NCI-H2081 treated with DMSO at 0.1 percent for 48 hours (cell line): ENCODE measurements at regions not wholly inside any gene's neighbourhood (a gene's known extent, or its start where the extent isn't known, plus 50 kb on each side); places are given as distances from the start of the nearest gene placed in this dataset.

ENCODE experiments used
- DNase-seq: peaks from one replicate; lab custom pipeline; 2025; lab: John Stamatoyannopoulos, UW

DNA sequence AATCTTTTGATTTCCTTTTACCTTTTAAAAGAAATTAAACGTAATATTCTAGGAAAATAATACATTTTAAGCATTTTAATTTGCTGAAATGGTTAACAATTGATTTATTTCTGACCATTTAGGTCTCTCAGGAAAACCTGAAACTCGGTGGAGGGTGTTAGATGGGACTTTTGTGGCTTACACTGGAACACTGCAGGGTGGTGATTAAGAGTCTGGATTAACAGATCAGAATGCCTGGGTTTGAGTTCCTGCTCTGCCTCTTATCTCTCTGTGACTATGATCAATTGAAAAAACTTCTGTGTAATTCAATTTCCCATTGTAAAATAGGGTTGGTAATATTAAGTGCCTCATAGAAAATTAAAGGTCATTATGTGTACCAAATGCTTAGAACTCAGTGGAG, 168.7 kb downstream of the UBE2E3 start:
- no peak for DNase-seq

DNA sequence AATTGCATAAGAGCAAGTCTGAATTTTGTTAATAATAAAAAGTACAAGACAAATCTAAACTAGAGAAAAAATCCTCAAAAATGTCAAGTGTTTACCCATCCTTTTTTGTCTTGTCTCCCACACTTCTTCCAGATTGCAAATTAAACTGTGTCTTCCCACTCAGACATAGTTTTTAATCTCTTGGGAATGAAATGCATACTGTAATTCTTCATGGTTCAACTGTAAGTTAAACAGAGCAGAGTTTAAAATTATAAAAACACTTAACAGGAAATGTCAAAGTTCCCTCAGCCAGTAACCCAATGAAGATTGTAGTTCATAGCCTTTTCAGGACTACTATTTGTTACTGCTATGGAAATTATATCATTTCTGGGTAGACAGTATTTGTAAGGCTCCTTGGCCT, 171.8 kb downstream of the UBE2E3 start:
- DNase-seq = no peak

DNA sequence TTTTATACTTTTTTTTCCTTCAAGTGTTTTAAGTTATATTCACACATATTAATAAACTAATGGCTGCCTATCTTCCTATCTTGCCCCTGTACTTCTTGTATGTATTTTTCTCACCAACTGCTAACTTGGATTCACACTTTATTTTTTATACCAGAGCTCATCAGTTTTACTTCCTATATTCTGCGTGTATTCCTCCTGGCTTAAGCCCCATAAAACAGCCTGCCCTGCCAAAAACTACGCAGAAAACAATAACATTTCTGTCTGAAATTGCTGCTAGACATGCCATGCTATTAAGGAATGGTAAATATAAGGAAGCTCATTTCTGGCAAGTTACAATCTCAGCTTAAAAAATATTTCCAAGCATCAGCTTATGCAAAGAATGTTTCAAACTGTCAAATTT, 172.3 kb downstream of the UBE2E3 start:
- DNase-seq = no peak

DNA sequence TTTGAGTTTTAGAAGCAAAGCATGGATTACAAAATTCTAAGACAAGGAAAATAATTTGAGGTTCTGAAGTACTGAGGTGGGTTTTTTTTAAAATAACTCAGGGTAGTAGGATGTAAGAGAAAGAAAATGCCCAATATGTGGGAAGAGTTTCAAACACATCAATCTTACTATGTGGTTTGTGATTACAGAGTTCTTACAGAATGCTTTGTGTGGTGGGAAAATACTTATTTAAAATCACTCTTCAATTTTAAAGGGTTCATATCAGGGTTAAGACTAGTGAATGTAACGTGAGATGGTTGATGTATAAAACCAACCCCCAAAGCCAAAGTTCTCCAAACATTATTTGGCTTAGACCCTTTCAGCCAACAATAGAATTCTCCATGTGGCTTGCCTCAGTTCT, 173.5 kb downstream of the UBE2E3 start:
- DNase-seq = no peak

DNA sequence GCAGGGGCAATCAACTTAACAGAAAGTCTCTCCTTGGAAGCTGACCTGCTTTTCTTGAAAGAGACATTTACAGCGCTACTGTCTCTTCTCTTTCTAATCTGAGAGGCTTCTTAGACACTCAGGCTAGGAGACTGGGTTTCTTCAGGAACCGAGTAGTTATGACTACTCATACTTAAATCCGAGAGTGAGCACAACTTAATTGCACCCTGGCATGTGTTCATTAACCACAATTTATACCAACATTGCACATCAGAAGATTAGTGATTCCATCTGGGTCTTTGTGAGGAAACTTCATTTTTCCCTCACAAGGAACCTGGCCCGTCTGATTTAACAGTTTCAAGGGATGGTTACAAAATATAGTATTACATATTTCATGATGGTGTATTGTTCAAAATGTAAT, 176.9 kb downstream of the UBE2E3 start:
- DNase-seq = no peak

DNA sequence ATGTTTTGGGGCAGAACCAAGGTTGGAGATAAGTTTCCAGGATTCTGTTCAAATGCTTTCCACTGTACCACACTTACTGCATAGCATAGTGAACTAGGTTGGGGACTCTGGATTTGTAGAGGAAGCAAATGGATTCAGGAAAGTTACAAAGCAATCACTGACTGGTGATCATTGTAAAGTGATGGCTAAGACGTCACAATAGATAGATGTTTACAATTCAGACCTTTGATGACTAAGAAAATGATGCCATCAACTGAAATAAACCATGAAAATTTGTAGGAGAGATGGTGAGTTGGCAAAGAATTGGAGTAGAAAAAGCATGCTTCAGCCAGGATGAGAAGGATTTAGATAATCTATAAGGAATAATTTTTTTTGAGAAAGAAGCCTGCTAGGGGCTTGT, 178.0 kb downstream of the UBE2E3 start:
- DNase-seq = no peak

DNA sequence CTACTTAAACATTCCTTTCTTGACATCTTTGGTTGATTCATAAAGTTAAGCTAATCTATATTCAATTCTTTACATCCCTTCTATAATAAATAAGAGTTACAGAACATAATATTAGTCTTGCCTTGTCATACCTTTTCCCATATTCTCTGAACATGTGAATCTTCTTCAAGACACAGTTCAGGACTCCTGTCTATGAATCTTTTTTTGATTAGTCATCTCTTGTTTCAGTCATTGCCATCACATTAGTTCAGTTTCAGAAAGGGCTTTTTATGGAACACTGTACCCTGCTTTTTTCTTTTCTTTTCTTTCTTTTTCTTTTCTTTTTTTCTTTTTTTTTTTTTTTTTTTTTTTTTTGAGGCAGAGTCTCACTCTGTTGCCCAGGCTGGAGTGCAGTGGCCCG, 181.2 kb downstream of the UBE2E3 start:
- DNase-seq = no peak

DNA sequence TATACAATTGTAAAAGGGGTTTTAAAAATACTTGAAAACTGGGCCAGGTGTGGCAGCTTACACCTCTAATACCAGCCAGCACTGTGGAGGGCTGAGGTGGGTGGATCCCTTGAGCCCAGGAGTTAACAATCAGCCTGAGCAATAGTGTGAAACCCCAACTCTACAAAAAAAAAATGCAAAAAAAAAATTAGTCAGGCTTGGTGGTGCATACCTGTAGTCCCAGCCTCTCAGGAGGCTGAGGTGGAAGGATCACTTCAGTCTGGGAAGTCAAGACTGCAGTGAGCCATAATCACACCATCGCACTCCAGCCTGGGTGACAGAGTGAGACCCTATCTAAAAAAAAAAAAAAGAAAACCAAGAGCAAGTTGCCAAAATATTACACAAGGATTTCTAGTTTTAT, 182.7 kb downstream of the UBE2E3 start:
- DNase-seq = no peak

DNA sequence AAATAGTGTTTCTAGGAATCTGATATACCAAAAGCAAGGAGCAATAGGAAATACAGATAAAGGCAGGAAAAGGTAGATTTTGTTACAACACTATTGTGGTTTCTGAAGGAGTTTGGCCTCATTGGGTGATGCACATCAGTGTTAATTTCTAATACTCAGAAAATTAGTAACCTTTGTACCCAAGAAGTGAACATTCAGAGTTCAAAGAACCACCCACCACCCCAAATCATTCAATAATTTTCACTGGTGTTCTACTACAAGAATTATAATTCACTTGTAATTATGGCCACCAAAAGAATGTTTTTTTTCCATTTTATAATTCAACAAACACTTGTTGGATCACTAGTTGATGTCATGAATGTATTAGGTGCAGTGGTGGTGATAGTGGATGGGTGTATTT, 183.3 kb downstream of the UBE2E3 start:
- no peak for DNase-seq

DNA sequence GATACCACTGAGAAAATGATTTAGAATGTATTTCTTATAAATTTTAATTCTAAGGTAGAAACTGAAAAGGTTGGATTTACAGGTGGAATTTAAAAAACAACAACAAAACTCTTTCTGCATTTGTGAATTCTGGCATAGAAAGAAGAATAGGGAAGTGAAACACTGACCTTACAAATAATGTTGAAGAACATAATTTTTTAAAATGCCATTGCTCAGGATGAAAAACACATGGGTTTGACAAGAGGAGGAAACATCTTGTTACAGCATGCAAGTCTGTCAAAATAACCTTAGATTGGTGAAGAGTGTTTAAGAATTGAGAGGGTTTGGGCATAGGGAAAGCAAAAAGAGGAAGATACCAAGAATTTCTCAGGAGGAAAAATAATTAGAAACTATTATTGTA, 184.3 kb downstream of the UBE2E3 start:
- DNase-seq = no peak

DNA sequence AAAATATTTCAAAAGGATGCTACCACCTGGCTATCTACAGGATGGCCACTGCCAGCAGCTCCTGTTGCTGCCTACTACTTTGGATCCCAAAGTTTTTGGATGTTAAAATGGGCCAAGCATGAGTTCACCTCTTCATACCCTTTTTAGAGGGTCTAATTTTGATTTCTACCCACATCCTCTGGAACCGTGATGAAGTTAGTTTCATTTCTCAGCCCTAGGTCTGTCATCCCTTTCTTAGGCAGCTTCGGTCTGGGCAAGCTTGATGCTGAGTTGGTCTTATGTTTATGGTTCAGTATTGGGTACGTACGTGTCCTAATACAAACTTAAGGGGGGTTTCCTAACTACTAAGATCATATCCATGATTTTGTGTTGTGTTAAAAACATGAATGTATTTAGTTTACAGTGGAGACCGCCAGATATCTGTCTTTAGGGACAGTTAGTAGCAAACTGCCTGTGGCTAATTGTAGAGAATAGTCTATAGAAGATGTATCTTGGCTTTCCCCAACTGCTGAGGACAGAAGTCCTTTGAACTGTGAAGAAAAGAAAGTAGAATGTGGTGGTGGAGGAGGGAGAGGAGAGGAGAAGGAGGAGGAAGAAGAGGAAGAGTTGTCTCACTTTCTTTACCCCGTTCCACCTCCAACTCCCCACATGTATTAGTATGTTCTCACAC, 184.9 kb downstream of the UBE2E3 start:
- no peak for DNase-seq

DNA sequence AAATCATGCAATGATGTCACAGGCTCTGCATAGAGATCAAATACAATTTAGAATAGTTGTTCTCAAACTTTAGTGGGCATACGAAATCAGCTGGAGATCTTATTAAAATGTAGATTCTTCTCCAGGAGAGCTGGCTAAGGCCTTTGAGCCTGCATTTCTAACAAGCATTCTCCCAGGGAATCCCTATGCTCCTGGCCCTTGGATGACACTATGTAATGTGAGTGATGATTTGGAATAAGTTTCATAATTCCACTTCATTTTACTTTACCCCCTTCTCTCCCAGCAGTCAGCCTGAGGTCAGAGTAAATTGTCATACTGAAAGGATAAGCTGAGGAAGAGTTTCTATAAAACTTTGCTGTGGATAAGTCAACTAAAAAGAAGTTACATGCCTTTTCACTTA, 189.1 kb downstream of the UBE2E3 start:
- DNase-seq = no peak

DNA sequence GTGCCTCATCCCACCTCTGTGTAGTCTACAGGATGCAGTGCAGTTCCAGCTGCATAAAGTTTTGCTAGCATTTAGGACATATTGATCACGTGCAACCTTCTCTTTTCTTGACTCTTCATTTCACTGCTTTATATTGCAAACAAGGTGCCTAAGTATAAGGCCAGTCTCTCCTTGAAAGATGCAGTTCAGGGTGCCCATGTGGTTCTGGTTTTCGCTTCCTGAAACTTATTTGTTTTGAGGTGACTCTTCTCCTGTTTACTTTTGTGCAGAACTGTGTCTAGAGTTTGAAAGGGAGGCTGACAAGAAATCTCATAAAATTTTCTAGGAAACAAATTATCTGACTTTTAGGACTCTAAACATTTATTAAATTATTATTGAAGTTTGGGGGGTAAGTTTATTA, 189.9 kb downstream of the UBE2E3 start:
- no peak for DNase-seq

DNA sequence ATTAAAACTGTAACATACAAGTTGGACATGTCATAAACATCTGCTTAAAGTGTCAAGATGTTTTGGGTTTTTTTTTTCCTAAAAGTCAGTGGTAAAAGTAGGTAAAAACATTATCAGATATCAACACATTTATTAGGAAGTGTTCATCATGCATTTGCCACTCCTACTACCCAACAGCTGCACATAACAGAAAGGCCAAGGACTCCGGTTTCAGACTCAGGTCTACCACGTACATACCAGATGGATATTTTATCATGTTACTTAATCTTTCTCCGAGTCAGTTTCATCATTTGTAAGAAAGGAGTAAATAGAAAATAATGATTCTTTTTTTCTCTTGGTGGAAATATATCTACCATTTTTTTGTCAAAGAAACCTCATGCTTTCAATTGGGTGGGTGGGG, 192.3 kb downstream of the UBE2E3 start:
- no peak for DNase-seq

DNA sequence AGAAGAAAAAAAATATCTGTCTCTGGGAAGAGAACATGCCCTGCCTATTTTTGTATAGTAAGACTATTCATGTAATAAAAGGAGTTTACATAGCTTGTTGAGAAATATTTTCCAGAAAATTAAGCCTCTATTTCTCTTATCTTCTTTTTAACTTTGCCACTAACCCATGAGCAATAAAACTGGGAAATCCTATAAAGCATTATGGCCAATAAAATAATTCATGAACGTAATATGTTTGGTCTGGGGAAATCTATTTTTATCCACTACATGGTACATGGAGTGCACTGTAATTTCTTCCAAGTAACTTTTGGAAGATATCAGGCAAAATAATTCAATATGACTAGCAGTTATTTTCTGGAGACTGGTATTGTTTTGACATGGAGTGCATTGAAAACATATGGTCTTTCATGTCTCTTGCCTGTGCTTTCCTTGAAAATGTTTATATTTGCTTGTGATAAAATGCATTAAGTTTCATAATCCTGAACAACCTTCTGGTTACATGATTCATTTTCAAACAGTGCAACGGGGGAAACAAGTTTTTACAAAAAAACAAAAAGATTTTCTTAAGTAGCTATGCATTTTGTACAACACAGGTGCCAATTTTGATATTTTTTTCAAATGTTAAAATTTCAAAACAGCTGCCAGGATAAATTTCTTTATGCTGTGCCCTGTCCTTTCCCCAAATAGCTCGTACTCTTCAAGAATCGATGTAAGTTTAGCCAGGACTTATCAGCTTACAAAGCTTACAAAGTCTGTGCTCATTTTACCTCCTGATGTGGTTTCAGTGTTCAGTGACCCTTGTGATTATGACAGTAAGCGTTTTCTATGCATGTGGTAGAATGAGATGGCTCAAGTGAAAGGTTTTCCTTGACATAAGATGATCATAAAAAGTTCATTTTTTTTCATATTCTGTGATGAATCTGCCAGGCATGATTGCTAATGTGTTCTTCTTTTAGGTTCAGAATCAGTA, 194.5 kb downstream of the UBE2E3 start:
- DNase-seq = no peak

DNA sequence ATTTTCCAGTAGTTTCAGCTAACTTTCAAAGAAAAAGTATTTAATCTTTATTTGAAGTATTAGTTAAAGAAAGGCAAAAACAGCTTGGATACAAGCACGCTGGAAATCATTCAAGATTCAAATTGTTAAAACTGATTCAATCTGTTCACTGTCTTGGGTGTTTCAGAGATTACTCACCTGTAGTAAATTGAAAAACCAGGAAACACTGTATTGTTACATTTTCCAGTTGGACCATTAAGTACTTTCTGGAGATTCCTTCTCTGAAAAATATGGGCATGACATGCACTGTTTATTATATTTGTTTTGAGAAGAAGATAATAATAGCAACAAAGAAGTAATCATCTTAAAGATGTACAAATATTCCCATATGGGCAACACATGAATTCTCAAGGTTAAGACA, 196.1 kb downstream of the UBE2E3 start:
- no peak for DNase-seq

DNA sequence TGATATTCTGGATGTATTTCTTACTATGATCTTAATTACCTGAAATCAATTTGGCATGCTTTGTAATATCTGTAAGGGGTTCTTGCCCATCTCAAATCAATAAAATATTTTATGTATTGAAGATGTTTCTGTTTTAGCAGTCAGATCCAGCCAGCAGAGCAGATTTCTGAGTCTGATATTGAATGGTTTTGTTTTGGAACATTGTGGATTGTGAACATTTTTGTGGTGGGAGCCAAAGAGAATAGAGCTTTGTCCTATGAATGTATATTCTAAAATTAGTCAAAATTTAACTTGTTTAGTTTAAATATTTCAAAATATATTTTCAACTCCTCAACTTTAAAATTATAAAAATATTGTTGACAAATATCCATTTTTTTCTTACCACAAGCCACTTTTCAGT, 197.0 kb downstream of the UBE2E3 start:
- DNase-seq = no peak

DNA sequence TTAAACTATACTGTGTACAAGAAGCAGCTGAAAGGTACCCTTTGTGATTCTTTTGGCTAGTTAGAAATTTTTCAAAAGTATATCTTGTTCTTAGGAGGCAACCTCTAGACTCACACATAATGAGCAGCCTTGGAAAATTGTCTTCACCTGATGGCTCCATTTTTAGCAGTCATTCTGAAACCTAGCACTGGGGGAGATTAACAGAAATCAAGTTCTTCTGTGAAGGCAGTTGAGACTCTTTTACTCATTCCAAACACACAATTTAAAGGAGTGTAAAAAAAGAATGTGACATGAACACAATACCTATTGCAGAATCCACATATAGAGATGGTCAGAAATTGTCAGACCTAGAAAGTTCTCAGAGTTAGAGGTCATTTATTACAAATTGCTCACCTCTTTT, 197.7 kb downstream of the UBE2E3 start:
- DNase-seq = no peak

DNA sequence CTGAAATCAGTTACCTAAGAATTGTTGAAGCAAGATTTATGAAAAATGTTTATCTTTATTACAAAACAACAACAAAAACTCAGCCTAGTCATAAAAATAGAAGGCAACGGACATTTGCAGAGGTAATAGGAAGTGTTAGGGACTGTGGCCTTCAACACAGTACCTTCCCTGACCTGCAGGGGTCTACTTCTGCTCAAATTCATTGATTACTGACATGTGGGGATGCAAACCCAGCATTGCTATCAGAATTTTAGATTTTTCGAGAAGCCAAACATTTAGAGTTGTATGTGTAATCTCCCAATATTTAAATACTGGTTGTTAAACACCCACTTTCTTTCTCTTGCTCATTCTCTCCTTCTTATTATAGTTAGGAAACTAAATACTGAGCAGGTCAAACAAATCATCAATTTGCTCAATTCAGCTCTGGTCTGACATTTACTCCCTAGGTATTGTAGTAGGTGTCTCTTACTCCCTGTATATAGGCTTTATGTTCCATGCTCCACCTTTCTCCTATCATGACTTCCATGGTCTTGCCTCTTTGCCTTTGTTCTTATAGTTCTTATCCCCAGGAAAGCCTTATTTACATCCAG, 198.5 kb downstream of the UBE2E3 start:
- no peak for DNase-seq

DNA sequence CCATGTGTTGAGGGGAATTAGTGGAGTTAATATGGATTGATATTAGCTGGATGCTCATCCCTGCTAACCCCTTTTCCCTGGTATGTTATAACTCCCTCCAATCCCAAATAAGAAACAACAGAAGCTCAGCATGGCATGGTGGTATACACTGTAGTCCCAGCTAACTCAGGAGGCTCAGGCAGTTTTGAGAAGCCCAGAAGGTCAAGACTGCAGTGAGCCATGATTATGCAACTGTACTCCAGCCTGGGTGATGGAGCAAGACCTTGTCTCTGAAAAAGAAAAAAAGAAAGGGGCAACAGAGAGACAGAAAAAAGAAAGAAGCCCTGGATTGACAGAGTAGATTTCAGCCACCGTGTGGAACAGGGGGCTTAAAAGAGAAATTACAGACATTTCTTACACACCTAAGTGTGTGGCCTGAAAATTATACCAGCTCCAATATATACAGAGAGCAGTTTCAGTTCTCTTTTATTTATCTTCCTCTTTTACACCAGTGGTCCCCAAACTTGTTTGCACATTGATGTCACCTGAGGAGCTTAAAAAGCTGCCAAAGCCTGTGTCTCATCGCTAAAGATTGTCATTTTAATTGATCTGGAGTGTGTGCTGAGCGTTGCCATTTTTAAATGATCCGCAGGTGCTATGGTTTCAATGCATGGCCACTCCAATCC, 203.6 kb downstream of the UBE2E3 start:
- no peak for DNase-seq

DNA sequence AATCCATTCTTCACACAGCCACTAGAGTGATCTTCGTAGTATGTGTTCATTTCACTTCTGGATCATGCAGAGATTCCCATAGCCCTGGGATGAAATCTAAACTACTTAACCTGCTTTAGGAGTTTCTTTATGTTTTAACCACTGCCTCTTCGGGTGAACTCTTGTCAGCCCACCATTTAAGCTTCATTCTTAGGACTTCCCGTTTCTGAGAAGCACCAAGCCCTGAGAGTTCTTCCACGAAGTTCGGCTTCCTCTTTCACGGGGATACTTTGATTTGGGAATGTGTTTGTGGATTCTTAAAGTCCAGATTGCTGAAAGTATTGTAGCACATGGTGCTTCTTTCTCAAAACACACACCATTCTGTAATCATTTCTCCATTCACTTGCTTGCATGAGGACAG, 205.0 kb downstream of the UBE2E3 start:
- DNase-seq = no peak

DNA sequence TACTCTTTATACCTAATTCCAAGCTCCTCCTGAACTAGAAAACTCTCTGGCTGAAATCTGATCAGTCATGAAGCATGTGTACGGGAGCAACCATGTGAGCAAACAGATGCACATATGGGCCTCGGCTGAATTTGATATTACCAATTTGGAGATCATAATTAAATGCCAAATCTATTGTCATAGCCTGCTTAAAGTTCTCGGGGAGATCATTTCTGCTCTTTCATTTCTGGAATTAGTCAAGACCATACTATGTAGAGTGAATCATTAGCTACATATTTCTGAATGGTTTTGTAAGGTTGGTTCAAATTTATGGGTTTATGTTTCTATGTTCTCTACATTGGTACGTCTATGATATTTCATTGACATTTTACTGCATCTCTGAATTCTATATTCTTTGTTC, 205.5 kb downstream of the UBE2E3 start:
- DNase-seq = no peak

DNA sequence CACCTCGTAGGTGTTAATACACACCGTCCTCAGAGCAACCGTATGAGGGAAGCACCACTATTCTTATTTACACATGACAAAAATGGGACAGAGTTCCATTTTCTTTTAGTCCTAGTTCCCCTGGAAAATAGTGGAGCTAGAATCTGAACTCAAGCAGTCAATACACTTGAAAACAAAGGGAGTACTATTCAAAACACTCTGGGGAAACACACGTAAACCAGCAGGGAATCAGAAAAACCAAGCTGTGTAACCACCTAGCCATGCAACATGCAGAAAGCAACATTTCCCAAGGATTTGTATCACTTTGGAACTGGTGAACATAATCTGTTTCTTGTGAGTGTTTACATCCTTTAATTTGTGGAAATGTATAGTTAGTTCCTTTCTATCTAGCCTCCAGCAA, 208.2 kb downstream of the UBE2E3 start:
- DNase-seq = no peak
